HG03103 (cell line): ENCODE measurements at regions not wholly inside any gene's neighbourhood (a gene's known extent, or its start where the extent isn't known, plus 50 kb on each side); places are given as distances from the start of the nearest gene placed in this dataset.

Experiments
- ATAC-seq: cut with Tn5 transposase; IDR thresholded peaks from one replicate; pipeline ENCODE4 v1.9.1; 2021; ENCODE audit warnings: low read depth; ENCODE audit not compliant: unreplicated experiment

DNA sequence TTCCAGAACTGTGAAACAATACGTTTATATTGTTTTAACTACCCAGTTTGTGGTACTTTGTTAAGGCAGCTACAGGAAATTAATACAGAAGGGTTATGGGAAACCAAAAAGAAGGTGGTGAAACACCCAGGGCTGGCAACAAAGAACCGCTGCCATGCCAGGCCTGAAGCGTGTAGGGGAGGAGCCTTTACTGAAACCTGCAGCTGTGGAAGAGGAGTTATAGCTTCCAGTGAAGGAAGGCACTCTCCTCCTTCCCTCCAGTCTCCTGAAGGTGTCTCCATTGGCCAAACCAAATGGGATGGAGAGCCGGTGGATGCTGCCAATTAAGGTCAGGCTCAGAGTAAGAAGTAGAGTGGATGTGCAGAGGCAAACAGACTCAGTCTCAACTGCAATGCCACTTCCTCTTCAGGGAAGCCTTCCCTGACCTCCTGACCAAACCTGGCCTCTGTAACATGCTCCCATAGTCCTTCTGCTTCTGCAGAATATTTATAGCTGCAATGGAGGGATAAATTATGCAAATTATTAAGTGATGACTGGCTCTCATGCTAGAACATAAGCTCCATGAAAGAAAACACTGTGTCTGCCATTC lies 168.3 kb downstream of the DAD1 start:
- no peak for ATAC-seq

- ATAC-seq, result no peak
Measured at GRCh38 chr14:22419620-22420019, 169.4 kb downstream of the DAD1 start.

DNA sequence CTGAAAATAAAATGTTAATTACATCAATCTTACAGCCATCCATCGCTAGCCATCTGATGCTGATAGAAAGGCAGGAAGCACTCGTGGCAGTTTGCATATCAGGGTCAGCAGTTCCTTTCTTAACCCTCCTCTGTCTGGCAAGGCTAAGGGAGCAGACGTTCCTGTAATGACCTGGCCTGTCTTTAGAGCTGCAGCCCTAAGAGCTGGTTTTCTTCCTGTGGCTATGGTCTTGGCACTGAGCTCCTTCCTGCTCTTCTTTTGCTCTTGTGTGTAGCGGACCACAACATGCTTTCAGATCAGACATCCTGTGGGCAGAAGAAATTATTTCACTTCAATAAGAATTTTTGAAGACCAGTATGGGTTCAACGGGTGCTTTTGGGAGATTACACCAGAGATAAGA lies 170.4 kb downstream of the DAD1 start:
- no peak for ATAC-seq

DNA sequence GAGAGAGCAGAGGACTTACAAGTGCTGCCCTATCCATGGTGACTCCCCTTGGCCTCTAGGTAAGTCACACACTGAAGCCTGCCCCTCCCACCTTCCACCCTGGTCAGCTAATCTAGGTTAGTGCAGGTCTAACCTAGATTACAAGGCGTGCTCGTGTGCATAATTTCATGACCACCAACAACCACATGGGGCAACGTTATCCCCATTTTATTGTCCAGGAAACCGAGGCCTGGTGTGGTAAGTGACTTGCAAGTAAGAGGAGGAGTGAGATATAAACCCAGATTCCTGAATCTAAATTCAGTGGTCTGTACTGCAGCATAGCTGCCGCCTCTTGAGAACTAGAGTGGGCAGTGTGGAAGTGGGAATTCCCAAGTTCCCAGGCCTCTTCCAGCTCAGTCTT lies 171.1 kb downstream of the DAD1 start:
- ATAC-seq, result no peak

- ATAC-seq, result no peak
Measured at GRCh38 chr14:22416193-22416592, 172.8 kb downstream of the DAD1 start.

GRCh38 chr14:22415605-22415959 lies 173.4 kb downstream of the DAD1 start:
- no peak for ATAC-seq

- no peak for ATAC-seq
Measured at GRCh38 chr14:22414876-22415604, 174.0 kb downstream of the DAD1 start.

DNA sequence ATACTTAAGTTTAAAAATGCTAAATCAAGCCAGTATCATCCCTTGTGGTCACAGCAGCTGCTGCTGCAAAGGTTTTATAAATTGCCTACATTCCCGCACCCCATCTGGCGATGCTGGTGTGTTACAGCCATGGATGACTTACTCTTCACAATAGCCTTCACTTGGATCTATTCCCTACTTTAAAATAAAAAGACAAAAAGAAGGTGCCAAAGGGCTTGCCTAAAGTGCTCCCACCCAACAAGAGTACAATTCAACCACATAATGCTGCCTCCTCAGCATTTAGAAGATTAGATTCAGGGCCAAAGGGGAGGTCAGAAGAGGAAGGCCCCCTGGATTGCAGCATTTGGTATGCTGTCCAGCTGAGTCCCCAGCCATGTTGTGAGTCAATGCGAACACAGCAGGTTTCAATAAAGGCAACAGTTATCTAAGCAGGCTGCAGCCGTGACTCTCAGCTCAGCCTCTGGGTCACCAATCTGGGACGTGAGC lies 176.1 kb downstream of the DAD1 start:
- no peak for ATAC-seq

DNA sequence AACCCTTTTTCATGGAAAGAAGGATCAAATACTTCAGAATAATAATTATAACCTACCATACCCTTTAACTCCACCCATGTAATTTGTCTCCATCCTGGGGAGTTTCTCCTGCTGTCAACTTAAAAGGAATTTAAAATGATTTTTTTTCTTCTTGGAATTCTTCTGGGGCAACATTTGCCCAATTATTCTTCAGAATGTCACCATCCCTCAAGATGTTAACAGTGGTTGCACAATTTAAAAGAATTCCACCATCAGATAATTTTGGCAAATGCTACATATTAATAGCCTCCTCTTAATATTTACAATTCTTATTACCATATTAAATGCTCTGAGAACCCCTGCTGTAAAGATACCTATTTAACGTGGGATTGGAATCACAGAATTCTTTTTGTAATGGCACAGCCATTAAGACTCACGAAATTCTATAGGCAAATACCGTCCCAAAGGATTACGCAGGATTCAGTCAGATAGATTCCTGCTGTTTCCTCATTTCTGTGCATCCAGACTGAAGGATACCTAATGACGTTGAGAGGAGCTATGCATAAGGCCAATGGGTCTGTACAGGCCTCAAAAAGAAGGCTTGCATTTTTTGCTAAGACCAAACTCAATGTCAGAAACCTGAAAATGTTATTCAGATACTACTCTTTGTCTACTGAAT lies 177.5 kb downstream of the DAD1 start:
- ATAC-seq, result no peak

DNA sequence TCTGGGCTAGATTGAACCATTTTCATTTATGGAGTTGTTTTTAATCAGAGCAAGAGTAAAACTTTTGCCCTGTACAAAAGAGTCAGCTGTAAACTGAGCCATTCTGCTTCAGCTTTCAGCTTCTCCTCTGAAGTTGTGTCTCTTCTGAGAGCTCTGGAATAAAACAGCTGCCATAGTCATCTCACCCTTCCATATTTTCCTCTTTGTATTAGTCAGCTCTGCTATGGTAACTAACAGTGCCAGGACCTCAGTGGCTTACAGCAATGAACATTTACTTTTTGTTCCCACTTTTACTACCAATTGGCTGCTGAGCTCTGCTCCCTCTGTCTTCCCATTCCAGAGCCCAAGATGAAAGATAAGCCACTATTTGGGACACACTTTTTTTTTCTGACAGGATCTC lies 178.5 kb downstream of the DAD1 start:
- ATAC-seq, result no peak

DNA sequence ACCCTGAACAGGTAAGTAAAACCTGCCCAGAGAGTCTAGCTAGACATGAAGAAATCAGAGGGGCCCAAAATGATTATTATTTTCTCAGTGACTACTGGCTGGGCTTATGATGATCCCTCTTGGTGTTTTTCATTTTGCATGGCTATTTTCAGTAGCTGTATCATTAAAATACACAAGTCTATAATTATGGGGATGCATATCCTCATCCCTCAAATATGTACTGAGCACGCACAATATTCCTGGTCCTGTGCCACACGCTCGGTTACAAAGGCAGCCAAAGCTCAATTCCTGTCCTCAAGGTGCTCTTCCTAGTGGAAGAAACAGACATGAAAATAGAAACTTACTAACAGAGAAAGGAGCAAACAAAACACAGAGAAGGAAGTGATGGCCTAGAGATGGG lies 180.0 kb downstream of the DAD1 start:
- ATAC-seq, result no peak

DNA sequence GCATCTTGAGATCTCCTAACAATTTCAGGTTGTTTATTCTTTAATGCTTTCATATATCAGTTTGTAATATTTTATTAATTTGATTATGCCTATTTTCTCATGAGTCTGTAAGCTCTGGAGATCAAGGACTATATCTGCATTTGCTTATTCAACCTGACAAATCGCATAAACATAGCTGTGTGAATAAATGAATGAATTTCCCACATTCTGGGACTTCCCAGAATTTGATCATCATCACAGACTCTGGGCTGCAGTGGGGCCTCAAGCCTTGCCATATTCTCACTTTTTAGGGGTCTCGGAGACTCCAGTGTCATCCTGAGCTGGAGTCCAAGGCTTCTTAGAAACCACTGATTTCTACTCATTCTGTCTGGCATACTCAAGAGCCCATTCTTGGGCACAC lies 180.5 kb downstream of the DAD1 start:
- ATAC-seq, result no peak

- no peak for ATAC-seq
Measured at GRCh38 chr14:22407033-22407432, 182.0 kb downstream of the DAD1 start.

DNA sequence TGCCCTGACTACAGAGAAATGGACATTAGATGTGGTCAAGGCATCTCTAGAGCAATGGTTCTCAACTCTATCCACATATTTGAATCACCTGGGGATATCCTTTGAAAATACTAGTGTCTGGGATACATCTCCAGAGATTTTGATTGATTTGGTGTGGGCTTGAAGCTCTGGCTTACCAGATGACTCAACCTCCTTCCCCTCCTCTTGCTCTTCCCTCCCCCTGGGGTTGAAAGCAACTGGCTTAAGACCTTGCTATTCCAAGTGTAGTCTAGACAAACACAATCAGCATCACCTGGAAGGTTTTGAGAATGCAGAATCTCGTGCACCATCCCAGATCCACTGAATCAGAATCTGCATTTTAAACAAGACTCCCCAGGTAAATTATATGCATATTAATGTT lies 183.8 kb downstream of the DAD1 start:
- no peak for ATAC-seq

GRCh38 chr14:22403296-22403695 lies 185.7 kb downstream of the DAD1 start:
- no peak for ATAC-seq

- no peak for ATAC-seq
Measured at GRCh38 chr14:22400655-22401259, 188.3 kb downstream of the DAD1 start.

DNA sequence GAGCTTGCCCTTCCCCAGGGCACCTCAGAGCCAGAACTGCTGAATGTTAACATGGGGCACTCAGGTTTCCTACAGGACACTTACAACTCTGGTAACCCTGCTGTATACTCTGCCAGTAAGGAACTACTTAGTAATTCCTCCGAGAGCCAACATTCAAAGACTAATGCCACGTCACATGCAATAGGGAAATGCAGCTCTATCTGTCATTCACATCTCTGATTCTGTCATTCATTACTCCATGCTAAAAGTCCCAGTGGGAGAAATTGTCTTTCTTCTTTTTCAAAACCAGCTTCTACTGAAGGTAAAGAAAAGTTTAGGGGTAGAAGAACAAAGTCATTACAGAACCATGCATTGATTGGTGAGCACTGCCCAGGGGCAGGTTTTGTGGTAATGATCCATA lies 189.2 kb downstream of the DAD1 start:
- ATAC-seq, result no peak

- ATAC-seq, result no peak
Measured at GRCh38 chr14:22397221-22397737, 191.7 kb downstream of the DAD1 start.

GRCh38 chr14:22395803-22396202 lies 193.2 kb downstream of the DAD1 start:
- no peak for ATAC-seq

GRCh38 chr14:22394616-22395015 lies 194.4 kb downstream of the DAD1 start:
- no peak for ATAC-seq

DNA sequence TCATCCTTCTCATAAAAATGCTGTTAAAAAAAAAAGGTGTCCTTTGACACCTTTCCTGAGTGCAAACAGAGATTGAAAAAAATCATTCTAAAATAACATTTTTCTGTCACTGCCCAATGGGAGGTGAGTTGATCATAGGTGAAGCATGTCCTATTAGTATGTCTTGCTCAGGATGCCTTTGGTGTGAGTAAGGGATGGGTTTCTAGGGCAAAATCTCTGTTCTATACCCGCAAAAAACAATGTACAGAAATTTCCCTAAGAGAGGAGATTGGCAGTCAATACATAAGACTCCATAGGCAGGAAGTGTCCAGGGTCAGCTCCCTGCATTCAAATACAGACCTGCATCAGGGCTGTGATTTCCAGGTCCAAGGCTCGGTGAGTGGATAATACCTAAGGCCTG lies 195.2 kb downstream of the DAD1 start:
- ATAC-seq, result no peak
